Mesenchymal stem cell (in vitro differentiated cells and primary cell): ENCODE measurements at regions not wholly inside any gene's neighbourhood (a gene's known extent, or its start where the extent isn't known, plus 50 kb on each side); places are given as distances from the start of the nearest gene placed in this dataset.
A peak's percentile ranks its signal among the peaks of the same experiment; 100 is the strongest.

Source experiments
- DNase-seq: peaks from one replicate; pipeline ENCODE4 v3.0.0-alpha.2; 2013
- H2AFZ ChIP-seq: one replicate; pipeline ENCODE4 v1.6.1; 2013; ENCODE audit warnings: low read depth, mild to moderate bottlenecking, control low read depth, inconsistent platforms, low read length, moderate library complexity
- H2AK5ac ChIP-seq: 2 replicates; pipeline ENCODE4 v1.6.1; 2013; ENCODE audit warnings: low read length, moderate library complexity, mild to moderate bottlenecking, inconsistent platforms; ENCODE audit not compliant: severe bottlenecking
- H2BK120ac ChIP-seq: one replicate; pipeline ENCODE4 v1.6.1; 2013; ENCODE audit warnings: low read depth, mild to moderate bottlenecking, inconsistent platforms, low read length, moderate library complexity
- H2BK12ac ChIP-seq, 2 experiments: one replicate each; pipeline ENCODE4 v1.6.1; 2013; ENCODE audit warnings: inconsistent platforms in 2 of 2, low read length in 2 of 2, mild to moderate bottlenecking in 2 of 2, moderate library complexity in 2 of 2, control low read depth in 1 of 2
- H2BK15ac ChIP-seq: one replicate; pipeline ENCODE4 v1.6.1; 2013; ENCODE audit warnings: mild to moderate bottlenecking, low read depth, inconsistent platforms; ENCODE audit not compliant: poor library complexity, severe bottlenecking
- H2BK5ac ChIP-seq: 2 replicates; pipeline ENCODE4 v1.6.1; 2013; ENCODE audit warnings: low read depth, mild to moderate bottlenecking, low read length, control low read depth, inconsistent platforms; ENCODE audit not compliant: poor library complexity, severe bottlenecking
- H3K14ac ChIP-seq, 2 experiments: one replicate each; pipeline ENCODE4 v1.6.1; 2013; ENCODE audit warnings: inconsistent platforms in 2 of 2, low read length in 2 of 2, control low read depth in 1 of 2, mild to moderate bottlenecking in 1 of 2, moderate library complexity in 1 of 2
- H3K18ac ChIP-seq, 2 experiments: one replicate each; pipeline ENCODE4 v1.6.1; 2013; ENCODE audit warnings: inconsistent platforms in 2 of 2, low read length in 2 of 2, control low read depth in 1 of 2, low read depth in 1 of 2, mild to moderate bottlenecking in 1 of 2
- H3K23ac ChIP-seq, 2 experiments: one replicate each; pipeline ENCODE4 v1.6.1; 2013; ENCODE audit warnings: inconsistent platforms in 2 of 2, low read length in 2 of 2, mild to moderate bottlenecking in 2 of 2, moderate library complexity in 2 of 2, control low read depth in 1 of 2
- H3K27ac ChIP-seq: 2 replicates; pipeline ENCODE4 v1.5.1; 2013; ENCODE audit warnings: mild to moderate bottlenecking, moderate library complexity, low read length, control low read depth, inconsistent platforms; ENCODE audit not compliant: poor library complexity, severe bottlenecking
- H3K27me3 ChIP-seq, 2 experiments: 2 replicates each; pipeline versions ENCODE4 v1.6.1 to v1.7.0; 2013; ENCODE audit warnings: low read length in 2 of 2, mild to moderate bottlenecking in 2 of 2, moderate library complexity in 2 of 2, control low read depth in 1 of 2, inconsistent platforms in 1 of 2; ENCODE audit not compliant: control insufficient read depth in 1 of 2, insufficient read depth in 1 of 2
- H3K36me3 ChIP-seq, 2 experiments: 2 replicates each; pipeline versions ENCODE4 v1.6.1 to v1.7.0; 2013; ENCODE audit warnings: low read length in 2 of 2, control low read depth in 1 of 2, inconsistent platforms in 1 of 2, low read depth in 1 of 2, mild to moderate bottlenecking in 1 of 2; ENCODE audit not compliant: insufficient read depth in 2 of 2, control insufficient read depth in 1 of 2
- H3K4ac ChIP-seq, 2 experiments: one replicate each; pipeline ENCODE4 v1.6.1; 2013; ENCODE audit warnings: inconsistent platforms in 2 of 2, low read length in 2 of 2, mild to moderate bottlenecking in 2 of 2, moderate library complexity in 2 of 2, control low read depth in 1 of 2, low read depth in 1 of 2
- H3K4me1 ChIP-seq: 2 replicates; pipeline ENCODE4 v1.6.1; 2013; ENCODE audit warnings: low read depth, low read length, control low read depth; ENCODE audit not compliant: control insufficient read depth, insufficient read depth
- H3K4me2 ChIP-seq: 2 replicates; pipeline ENCODE4 v1.6.1; 2013; ENCODE audit warnings: low read length, mild to moderate bottlenecking, inconsistent platforms; ENCODE audit not compliant: poor library complexity, severe bottlenecking
- H3K4me3 ChIP-seq, 2 experiments: 2 replicates each; pipeline versions ENCODE4 v1.5.1 to v1.7.0; 2013; ENCODE audit warnings: low read length in 2 of 2, mild to moderate bottlenecking in 2 of 2, control low read depth in 1 of 2, low read depth in 1 of 2; ENCODE audit not compliant: insufficient read depth in 1 of 2
- H3K79me1 ChIP-seq: replicated peaks from 2 replicates; pipeline ENCODE4 v1.6.1; 2013; ENCODE audit warnings: mild to moderate bottlenecking, control low read depth, low read length, inconsistent platforms; ENCODE audit not compliant: poor library complexity, severe bottlenecking
- H3K9ac ChIP-seq: 2 replicates; pipeline ENCODE4 v1.7.0; 2013; ENCODE audit warnings: mild to moderate bottlenecking, low read length, moderate library complexity
- H3K9me3 ChIP-seq: 2 replicates; pipeline ENCODE4 v1.7.0; 2013; ENCODE audit warnings: mild to moderate bottlenecking, low read length; ENCODE audit not compliant: control insufficient read depth
- H4K8ac ChIP-seq: one replicate; pipeline ENCODE4 v1.6.1; 2013; ENCODE audit warnings: inconsistent platforms, mild to moderate bottlenecking, low read length, moderate library complexity
- H4K91ac ChIP-seq: one replicate; pipeline ENCODE4 v1.6.1; 2013; ENCODE audit warnings: mild to moderate bottlenecking, low read length, inconsistent platforms
- WGBS: methylation state at CpG from one replicate; pipeline ENCODE4 v1.1.7; 2013; ENCODE audit warnings: mixed read lengths; 5-methylcytosine and 5-hydroxymethylcytosine counted together

DNA sequence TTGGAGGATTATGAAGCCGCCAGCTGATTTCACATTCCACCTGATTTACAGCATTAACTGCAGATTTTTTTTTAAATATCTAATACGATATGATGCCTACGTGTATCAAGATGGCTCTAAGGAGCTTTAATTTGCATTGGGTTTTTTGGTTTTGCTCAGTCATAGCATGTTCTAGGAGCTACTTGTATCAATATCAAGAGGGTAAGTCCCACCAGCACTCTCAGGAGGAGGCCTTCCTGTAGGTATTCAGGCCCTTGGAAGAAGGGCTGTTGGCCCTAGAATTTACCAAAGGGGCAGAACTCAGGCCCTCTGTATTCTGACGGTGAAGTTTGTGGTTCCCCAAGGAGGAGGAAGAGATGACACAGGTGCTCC, 97.2 kb upstream of the IPO5 start:
- Histone ChIP-seq H2BK12ac (no peak overlapping the region), H2AK5ac (peak overlapping the region; percentile 21), H3K9me3 (peaks cover 3% of the 10 kb centered on the region), H3K27me3 (no peaks in the 10 kb centered on the region), H3K79me1 (no peaks in the 10 kb centered on the region), H3K27ac (no peak overlapping the region), H3K4me1 (peaks cover 4% of the 10 kb centered on the region), H3K18ac (peak overlapping the region in 1 of 2 experiments; percentile 18), H3K4ac (peak overlapping the region in 1 of 2 experiments; percentile 29), H2AFZ (no peak overlapping the region), H3K4me3 (no peak overlapping the region), H2BK15ac (peak overlapping the region; percentile 96), H3K9ac (peak overlapping the region; percentile 72), H3K4me2 (no peak overlapping the region), H3K14ac (no peak overlapping the region), H3K36me3 (no peaks in the 10 kb centered on the region), H4K8ac (no peak overlapping the region), H3K23ac (no peak overlapping the region), H2BK120ac (no peak overlapping the region), H2BK5ac (no peak overlapping the region), H4K91ac (no peak overlapping the region)
- DNase-seq = no peak
- WGBS = 96% methylated on average over 4 of the region's 4 CpGs

- H2BK5ac ChIP-seq = no peak overlapping the region
- H3K27me3 ChIP-seq = no peaks in the 10 kb centered on the region
- H3K4me1 ChIP-seq = peaks cover 3% of the 10 kb centered on the region
- H2BK15ac ChIP-seq = no peak overlapping the region
- H3K18ac ChIP-seq = no peak overlapping the region
- no peak overlapping the region for H3K27ac ChIP-seq
- no peak overlapping the region for H2AFZ ChIP-seq
- H4K8ac ChIP-seq = no peak overlapping the region
- no peak overlapping the region for H2BK120ac ChIP-seq
- no peak overlapping the region for H3K9ac ChIP-seq
- no peak overlapping the region for H3K4ac ChIP-seq
- 100% methylated on average over 1 of the region's 2 CpGs for WGBS
- no peak overlapping the region for H2AK5ac ChIP-seq
- H3K79me1 ChIP-seq = no peaks in the 10 kb centered on the region
- peaks cover 3% of the 10 kb centered on the region for H3K9me3 ChIP-seq
- no peak overlapping the region for H3K4me3 ChIP-seq
- no peak overlapping the region for H3K4me2 ChIP-seq
- DNase-seq = no peak
- H3K23ac ChIP-seq = no peak overlapping the region
- no peaks in the 10 kb centered on the region for H3K36me3 ChIP-seq
- H3K14ac ChIP-seq = no peak overlapping the region
- H2BK12ac ChIP-seq = no peak overlapping the region
- H4K91ac ChIP-seq = no peak overlapping the region
Measured at GRCh38 chr13:97858161-97858560, 95.3 kb upstream of the IPO5 start.

- 88% methylated on average over 4 of the region's 4 CpGs for WGBS
- no peak overlapping the region for H2BK12ac ChIP-seq
- no peak overlapping the region for H3K4me2 ChIP-seq
- H3K14ac ChIP-seq = no peak overlapping the region
- H3K9ac ChIP-seq = no peak overlapping the region
- no peak overlapping the region for H2BK15ac ChIP-seq
- H2AFZ ChIP-seq = no peak overlapping the region
- no peak overlapping the region for H2AK5ac ChIP-seq
- no peak overlapping the region for H3K23ac ChIP-seq
- H2BK120ac ChIP-seq = no peak overlapping the region
- H4K91ac ChIP-seq = no peak overlapping the region
- H3K4ac ChIP-seq = no peak overlapping the region
- H3K36me3 ChIP-seq = no peaks in the 10 kb centered on the region
- H3K4me3 ChIP-seq = no peak overlapping the region
- no peak for DNase-seq
- H4K8ac ChIP-seq = no peak overlapping the region
- H3K27me3 ChIP-seq = no peaks in the 10 kb centered on the region
- H3K9me3 ChIP-seq = peaks cover 11% of the 10 kb centered on the region
- H2BK5ac ChIP-seq = no peak overlapping the region
- no peak overlapping the region for H3K27ac ChIP-seq
- no peaks in the 10 kb centered on the region for H3K4me1 ChIP-seq
- no peak overlapping the region for H3K18ac ChIP-seq
- H3K79me1 ChIP-seq = no peaks in the 10 kb centered on the region
Measured at GRCh38 chr13:97866346-97866745, 87.1 kb upstream of the IPO5 start.

DNA sequence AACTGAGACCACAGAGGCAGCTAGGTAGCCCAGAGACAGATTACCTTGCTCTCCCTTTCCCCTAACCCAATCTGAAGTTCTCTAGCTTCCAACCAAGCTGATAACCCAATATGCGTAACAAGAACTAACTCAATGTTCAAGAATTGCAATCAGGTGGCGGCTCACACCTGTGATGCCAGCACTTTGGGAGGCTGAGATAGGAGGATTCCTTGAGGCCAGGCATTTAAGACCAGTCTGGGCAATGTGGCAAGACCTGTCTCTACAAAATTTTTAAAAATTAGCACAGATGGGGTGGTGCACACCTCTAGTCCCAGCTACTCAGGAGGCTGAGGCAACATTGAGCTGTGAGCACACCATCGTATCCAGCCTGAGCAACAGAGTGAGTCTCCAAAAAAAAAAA, 86.7 kb upstream of the IPO5 start:
- H3K9me3 ChIP-seq = peaks cover 11% of the 10 kb centered on the region
- no peak overlapping the region for H3K23ac ChIP-seq
- no peaks in the 10 kb centered on the region for H3K4me1 ChIP-seq
- H2BK15ac ChIP-seq = no peak overlapping the region
- H3K36me3 ChIP-seq = no peaks in the 10 kb centered on the region
- no peak overlapping the region for H2AK5ac ChIP-seq
- no peak for DNase-seq
- 93% methylated on average over 3 of the region's 3 CpGs for WGBS
- no peak overlapping the region for H3K18ac ChIP-seq
- H3K79me1 ChIP-seq = no peaks in the 10 kb centered on the region
- no peak overlapping the region for H3K14ac ChIP-seq
- no peak overlapping the region for H3K4me3 ChIP-seq
- H4K8ac ChIP-seq = no peak overlapping the region
- H3K27me3 ChIP-seq = no peaks in the 10 kb centered on the region
- no peak overlapping the region for H3K27ac ChIP-seq
- no peak overlapping the region for H3K4ac ChIP-seq
- H3K9ac ChIP-seq = no peak overlapping the region
- H2BK120ac ChIP-seq = no peak overlapping the region
- H2BK12ac ChIP-seq = no peak overlapping the region
- no peak overlapping the region for H4K91ac ChIP-seq
- no peak overlapping the region for H3K4me2 ChIP-seq
- H2BK5ac ChIP-seq = no peak overlapping the region
- no peak overlapping the region for H2AFZ ChIP-seq
